ENCODE measurements at regions not wholly inside any gene's neighbourhood (a gene's known extent, or its start where the extent isn't known, plus 50 kb on each side); places are given as distances from the start of the nearest gene placed in this dataset.

GRCh38 chr20:12404941-12405340 is 487.2 kb downstream of the BTBD3 start:
- peaks cover 49% of the 10 kb centered on the region for H3K9me3 Mint-ChIP-seq
- H3K36me3 Mint-ChIP-seq (ENCODE audit: low read depth): no peaks in the 10 kb centered on the region
- H3K27me3 Mint-ChIP-seq: no peaks in the 10 kb centered on the region
- intact Hi-C loops (cut with micrococcal nuclease): no loop called here
- no peak overlapping the region for H3K27ac Mint-ChIP-seq
- no peaks in the 10 kb centered on the region for H3K4me1 Mint-ChIP-seq (ENCODE audit: low read depth)
- H3K4me3 Mint-ChIP-seq: no peak overlapping the region

GRCh38 chr20:12406978-12407377 is 489.3 kb downstream of the BTBD3 start:
- intact Hi-C loops (cut with micrococcal nuclease): no loop called here

GRCh38 chr20:12409501-12409900 is 491.8 kb downstream of the BTBD3 start:
- Mint-ChIP-seq H3K27me3 (no peaks in the 10 kb centered on the region), H3K9me3 (peaks cover 63% of the 10 kb centered on the region), H3K4me1 (ENCODE audit: low read depth) (no peaks in the 10 kb centered on the region), H3K36me3 (ENCODE audit: low read depth) (no peaks in the 10 kb centered on the region), H3K27ac (no peak overlapping the region), H3K4me3 (no peak overlapping the region)
- intact Hi-C loops (cut with micrococcal nuclease): no loop called here

More at GRCh38 chr20:12406978-12407377, 489.3 kb downstream of the BTBD3 start:
- no peaks in the 10 kb centered on the region for H3K27me3 Mint-ChIP-seq
- no peak overlapping the region for H3K4me3 Mint-ChIP-seq
- no peaks in the 10 kb centered on the region for H3K4me1 Mint-ChIP-seq (ENCODE audit: low read depth)
- no peak overlapping the region for H3K27ac Mint-ChIP-seq
- no peaks in the 10 kb centered on the region for H3K36me3 Mint-ChIP-seq (ENCODE audit: low read depth)
- H3K9me3 Mint-ChIP-seq: peaks cover 69% of the 10 kb centered on the region

GRCh38 chr20:12410783-12411182 is 493.1 kb downstream of the BTBD3 start:
- H3K9me3 Mint-ChIP-seq: peaks cover 74% of the 10 kb centered on the region
- no peaks in the 10 kb centered on the region for H3K27me3 Mint-ChIP-seq
- no peaks in the 10 kb centered on the region for H3K36me3 Mint-ChIP-seq (ENCODE audit: low read depth)
- H3K4me3 Mint-ChIP-seq: no peak overlapping the region
- intact Hi-C loops (cut with micrococcal nuclease): no loop called here
- no peak overlapping the region for H3K27ac Mint-ChIP-seq
- H3K4me1 Mint-ChIP-seq (ENCODE audit: low read depth): no peaks in the 10 kb centered on the region

- H3K27me3 Mint-ChIP-seq: no peaks in the 10 kb centered on the region
- H3K36me3 Mint-ChIP-seq (ENCODE audit: low read depth): no peaks in the 10 kb centered on the region
- no peak overlapping the region for H3K27ac Mint-ChIP-seq
- no peaks in the 10 kb centered on the region for H3K4me1 Mint-ChIP-seq (ENCODE audit: low read depth)
- peaks cover 77% of the 10 kb centered on the region for H3K9me3 Mint-ChIP-seq
- no peak overlapping the region for H3K4me3 Mint-ChIP-seq
- intact Hi-C loops (cut with micrococcal nuclease): no loop called here
These were observed 493.7 kb downstream of the BTBD3 start for GRCh38 chr20:12411246-12411940.

- Mint-ChIP-seq H3K4me3 (no peak overlapping the region), H3K4me1 (ENCODE audit: low read depth) (no peaks in the 10 kb centered on the region), H3K27ac (no peak overlapping the region), H3K36me3 (ENCODE audit: low read depth) (no peaks in the 10 kb centered on the region), H3K27me3 (no peaks in the 10 kb centered on the region), H3K9me3 (peaks cover 68% of the 10 kb centered on the region)
- intact Hi-C loops (cut with micrococcal nuclease): no loop called here
These were observed 495.4 kb downstream of the BTBD3 start for GRCh38 chr20:12413116-12413515.

GRCh38 chr20:12414446-12415274 is 497.0 kb downstream of the BTBD3 start:
- H3K27ac Mint-ChIP-seq: no peak overlapping the region
- intact Hi-C loops (cut with micrococcal nuclease): no loop called here
- no peaks in the 10 kb centered on the region for H3K27me3 Mint-ChIP-seq
- H3K4me3 Mint-ChIP-seq: no peak overlapping the region
- H3K36me3 Mint-ChIP-seq (ENCODE audit: low read depth): no peaks in the 10 kb centered on the region
- peaks cover 58% of the 10 kb centered on the region for H3K9me3 Mint-ChIP-seq
- no peaks in the 10 kb centered on the region for H3K4me1 Mint-ChIP-seq (ENCODE audit: low read depth)

GRCh38 chr20:12416281-12416680 is 498.6 kb downstream of the BTBD3 start:
- H3K4me1 Mint-ChIP-seq (ENCODE audit: low read depth): no peaks in the 10 kb centered on the region

GRCh38 chr20:12433724-12434123 is 516.0 kb downstream of the BTBD3 start:
- Mint-ChIP-seq H3K27ac (no peak overlapping the region), H3K4me1 (ENCODE audit: low read depth) (no peaks in the 10 kb centered on the region), H3K4me3 (no peak overlapping the region), H3K27me3 (no peaks in the 10 kb centered on the region), H3K9me3 (peaks cover 19% of the 10 kb centered on the region), H3K36me3 (ENCODE audit: low read depth) (no peaks in the 10 kb centered on the region)
- intact Hi-C loops (cut with micrococcal nuclease): no loop called here

More at GRCh38 chr20:12416281-12416680, 498.6 kb downstream of the BTBD3 start:
- H3K4me3 Mint-ChIP-seq: no peak overlapping the region
- H3K36me3 Mint-ChIP-seq (ENCODE audit: low read depth): no peaks in the 10 kb centered on the region
- no peaks in the 10 kb centered on the region for H3K27me3 Mint-ChIP-seq
- intact Hi-C loops (cut with micrococcal nuclease): no loop called here
- H3K27ac Mint-ChIP-seq: no peak overlapping the region
- peaks cover 42% of the 10 kb centered on the region for H3K9me3 Mint-ChIP-seq

GRCh38 chr20:12434672-12435071 is 517.0 kb downstream of the BTBD3 start:
- intact Hi-C loops (cut with micrococcal nuclease): no loop called here
- Mint-ChIP-seq H3K4me1 (ENCODE audit: low read depth) (no peaks in the 10 kb centered on the region), H3K27ac (no peak overlapping the region), H3K36me3 (ENCODE audit: low read depth) (no peaks in the 10 kb centered on the region), H3K4me3 (no peak overlapping the region), H3K27me3 (no peaks in the 10 kb centered on the region), H3K9me3 (peaks cover 19% of the 10 kb centered on the region)

- intact Hi-C loops (cut with micrococcal nuclease): no loop called here
- H3K27ac Mint-ChIP-seq: no peak overlapping the region
- H3K9me3 Mint-ChIP-seq: peaks cover 19% of the 10 kb centered on the region
- H3K27me3 Mint-ChIP-seq: no peaks in the 10 kb centered on the region
- H3K4me1 Mint-ChIP-seq (ENCODE audit: low read depth): no peaks in the 10 kb centered on the region
- H3K36me3 Mint-ChIP-seq (ENCODE audit: low read depth): no peaks in the 10 kb centered on the region
- H3K4me3 Mint-ChIP-seq: no peak overlapping the region
These were observed 517.6 kb downstream of the BTBD3 start for GRCh38 chr20:12435268-12435667.

GRCh38 chr20:12453711-12454110 is 536.0 kb downstream of the BTBD3 start:
- Mint-ChIP-seq H3K27ac (no peak overlapping the region), H3K9me3 (peaks cover 34% of the 10 kb centered on the region), H3K36me3 (ENCODE audit: low read depth) (no peaks in the 10 kb centered on the region), H3K4me3 (no peak overlapping the region), H3K27me3 (no peaks in the 10 kb centered on the region), H3K4me1 (ENCODE audit: low read depth) (no peaks in the 10 kb centered on the region)
- intact Hi-C loops (cut with micrococcal nuclease): no loop called here

GRCh38 chr20:12455148-12455547 is 537.5 kb downstream of the BTBD3 start:
- Mint-ChIP-seq H3K4me1 (ENCODE audit: low read depth) (no peaks in the 10 kb centered on the region), H3K27me3 (no peaks in the 10 kb centered on the region), H3K9me3 (peaks cover 19% of the 10 kb centered on the region), H3K4me3 (no peak overlapping the region), H3K36me3 (ENCODE audit: low read depth) (no peaks in the 10 kb centered on the region), H3K27ac (no peak overlapping the region)
- intact Hi-C loops (cut with micrococcal nuclease): no loop called here

GRCh38 chr20:12458241-12458640 is 540.5 kb downstream of the BTBD3 start:
- no peak overlapping the region for H3K27ac Mint-ChIP-seq
- H3K4me3 Mint-ChIP-seq: no peak overlapping the region
- peaks cover 20% of the 10 kb centered on the region for H3K9me3 Mint-ChIP-seq
- H3K27me3 Mint-ChIP-seq: no peaks in the 10 kb centered on the region
- H3K4me1 Mint-ChIP-seq (ENCODE audit: low read depth): no peaks in the 10 kb centered on the region
- intact Hi-C loops (cut with micrococcal nuclease): no loop called here
- no peaks in the 10 kb centered on the region for H3K36me3 Mint-ChIP-seq (ENCODE audit: low read depth)
